Uterus (tissue), 3 donors: ENCODE measurements at regions not wholly inside any gene's neighbourhood (a gene's known extent, or its start where the extent isn't known, plus 50 kb on each side); places are given as distances from the start of the nearest gene placed in this dataset.

Experiments
- DNase-seq, 2 donors: peaks; one replicate each; pipeline ENCODE4 v3.0.0-alpha.2; 2019 to 2020
- H3K27ac ChIP-seq, 2 donors: fragments of 200-600 bp; sonication (generic); 1 replicate in 1 of 2; 2 replicates in 1 of 2; pipeline ENCODE4 v1.5.1; 2016 to 2018
- H3K27me3 ChIP-seq, 2 donors: fragments of 200-600 bp; sonication (generic); one replicate each; pipeline ENCODE4 v1.5.1; 2018 to 2019; ENCODE audit warnings: control low read depth in 1 of 2
- H3K36me3 ChIP-seq, 2 donors: fragments of 200-600 bp; sonication (generic); one replicate each; pipeline ENCODE4 v1.5.1; 2019; ENCODE audit warnings: control low read depth in 1 of 2
- H3K4me1 ChIP-seq, 2 donors: fragments of 200-600 bp; sonication (generic); one replicate each; pipeline ENCODE4 v1.5.1; 2018 to 2019; ENCODE audit warnings: control low read depth in 1 of 2
- H3K4me3 ChIP-seq, 2 donors: fragments of 200-600 bp; sonication (generic); 1 replicate in 1 of 2; 2 replicates in 1 of 2; pipeline ENCODE4 v1.5.1; 2018 to 2019; ENCODE audit warnings: mild to moderate bottlenecking in 1 of 2
- H3K9me3 ChIP-seq, 2 donors: fragments of 200-600 bp; sonication (generic); one replicate each; pipeline ENCODE4 v1.5.1; 2019; ENCODE audit warnings: control low read depth in 1 of 2
- CTCF ChIP-seq, 4 experiments: fragments of 200-600 bp in 2 of 4; fragments of 450-650 bp in 2 of 4; sonication (generic) in 2 of 4; IDR thresholded peaks; one replicate each; pipeline ENCODE4 v1.5.1; 2016 to 2019; ENCODE audit warnings: antibody characterized with exemption in 4 of 4, mild to moderate bottlenecking in 2 of 4, moderate library complexity in 1 of 4
- POLR2A ChIP-seq, 2 donors: fragments of 450-650 bp; IDR thresholded peaks; one replicate each; pipeline ENCODE4 v1.6.1; 2016; ENCODE audit warnings: antibody characterized with exemption in 2 of 2, mild to moderate bottlenecking in 1 of 2, moderate library complexity in 1 of 2
- intact Hi-C: fragments of 100-400 bp; cut with DNase I; formaldehyde crosslinking; loops from one replicate; pipeline ENCODE4 v1.15.1; 2023; ENCODE audit warnings: low total_unique reads
- donor health status: DM: yes; HTN: yes; CAD: no.

GRCh38 chr2:17263570-17263968 is 254.7 kb downstream of the RAD51AP2 start:
- intact Hi-C loops: no loop called here
- H3K9me3 ChIP-seq: no peaks in the 10 kb centered on the region
- H3K4me1 ChIP-seq: no peaks in the 10 kb centered on the region
- no peak for TF ChIP-seq POLR2A (IDR thresholded peaks at IDR 0.05)
- TF ChIP-seq CTCF (IDR thresholded peaks at IDR 0.05): no peak
- H3K36me3 ChIP-seq: no peaks in the 10 kb centered on the region
- no peaks in the 10 kb centered on the region for H3K27me3 ChIP-seq
- no peak overlapping the region for H3K4me3 ChIP-seq
- no peak for DNase-seq
- H3K27ac ChIP-seq: no peak overlapping the region

GRCh38 chr2:17262854-17263569 is 255.2 kb downstream of the RAD51AP2 start:
- intact Hi-C loops: no loop called here
- Histone ChIP-seq H3K4me3 (no peak overlapping the region), H3K27me3 (no peaks in the 10 kb centered on the region), H3K9me3 (no peaks in the 10 kb centered on the region), H3K27ac (no peak overlapping the region), H3K36me3 (no peaks in the 10 kb centered on the region), H3K4me1 (no peaks in the 10 kb centered on the region)
- DNase-seq: no peak
- TF ChIP-seq CTCF (IDR thresholded peaks at IDR 0.05) (no peak), POLR2A (IDR thresholded peaks at IDR 0.05) (no peak)

- Histone ChIP-seq H3K27me3 (no peaks in the 10 kb centered on the region), H3K4me3 (no peak overlapping the region), H3K27ac (no peak overlapping the region), H3K9me3 (no peaks in the 10 kb centered on the region), H3K36me3 (no peaks in the 10 kb centered on the region), H3K4me1 (no peaks in the 10 kb centered on the region)
- TF ChIP-seq CTCF (IDR thresholded peaks at IDR 0.05) (no peak), POLR2A (IDR thresholded peaks at IDR 0.05) (no peak)
- no peak for DNase-seq
- intact Hi-C loops: no loop called here
These were observed 258.6 kb downstream of the RAD51AP2 start for GRCh38 chr2:17259613-17260012.

GRCh38 chr2:17258861-17259260 is 259.4 kb downstream of the RAD51AP2 start:
- no peak for DNase-seq
- H3K36me3 ChIP-seq: no peaks in the 10 kb centered on the region
- H3K4me3 ChIP-seq: no peak overlapping the region
- intact Hi-C loops: no loop called here
- no peak overlapping the region for H3K27ac ChIP-seq
- H3K27me3 ChIP-seq: no peaks in the 10 kb centered on the region
- TF ChIP-seq CTCF (IDR thresholded peaks at IDR 0.05) (no peak), POLR2A (IDR thresholded peaks at IDR 0.05) (no peak)
- H3K4me1 ChIP-seq: no peaks in the 10 kb centered on the region
- H3K9me3 ChIP-seq: no peaks in the 10 kb centered on the region

GRCh38 chr2:17257189-17257909 is 260.9 kb downstream of the RAD51AP2 start:
- TF ChIP-seq CTCF (IDR thresholded peaks at IDR 0.05): no peak
- TF ChIP-seq POLR2A (IDR thresholded peaks at IDR 0.05): no peak
- Histone ChIP-seq H3K4me3 (no peak overlapping the region), H3K9me3 (no peaks in the 10 kb centered on the region), H3K27ac (no peak overlapping the region), H3K4me1 (no peaks in the 10 kb centered on the region), H3K27me3 (no peaks in the 10 kb centered on the region), H3K36me3 (no peaks in the 10 kb centered on the region)
- DNase-seq: no peak
- intact Hi-C loops: no loop called here
